ENCODE measurements at regions not wholly inside any gene's neighbourhood (a gene's known extent, or its start where the extent isn't known, plus 50 kb on each side); places are given as distances from the start of the nearest gene placed in this dataset.
A peak's percentile ranks its signal among the peaks of the same experiment; 100 is the strongest.

- DNase-seq = peak; percentile 58
- Histone ChIP-seq H3K9ac (ENCODE audit: low read length) (no peak overlapping the region), H3K9me3 (ENCODE audit: control extremely low read depth in 1 of 3, control insufficient read depth in 2 of 3, insufficient read depth in 1 of 3, low read length in 2 of 3) (no peaks in the 10 kb centered on the region), H4K20me1 (ENCODE audit: control insufficient read depth, insufficient read depth, low read length, poor library complexity, severe bottlenecking) (no peaks in the 10 kb centered on the region), H3K79me2 (ENCODE audit: control insufficient read depth, insufficient read depth, low read length) (no peaks in the 10 kb centered on the region), H3K4me1 (ENCODE audit: control insufficient read depth in 2 of 2, insufficient read depth in 2 of 2, low read length in 2 of 2) (peaks cover 12 to 17% of the 10 kb centered on the region in 2 donors), H3K36me3 (replicated peaks in 1 of 2; ENCODE audit: control extremely low read depth in 1 of 2, control insufficient read depth in 1 of 2, extremely low read depth in 1 of 2, insufficient read depth in 2 of 2, low read length in 1 of 2) (no peaks in the 10 kb centered on the region), H3K27ac (ENCODE audit: low read length in 2 of 2) (no peak overlapping the region), H3K27me3 (replicated peaks in 1 of 4; ENCODE audit: control extremely low read depth in 1 of 4, control insufficient read depth in 3 of 4, insufficient read depth in 4 of 4, low read length in 3 of 4) (no peaks in the 10 kb centered on the region), H2AFZ (ENCODE audit: insufficient read depth, low read depth, low read length, poor library complexity, severe bottlenecking) (no peak overlapping the region), H3K4me2 (replicated peaks; ENCODE audit: low read depth, low read length, poor library complexity, severe bottlenecking) (peak overlapping the region; percentile 43), H3K4me3 (ENCODE audit: control extremely low read depth in 1 of 5, extremely low read depth in 1 of 5, insufficient read depth in 1 of 5, low read depth in 2 of 5, low read length in 4 of 5) (no peak overlapping the region)
- intact Hi-C loops (cut with micrococcal nuclease) = loop anchor here (5.0 kb wide), 1 partner anchor 341 kb away; no protein-coding TSS in a partner anchor
- ChIA-PET CTCF (interaction anchor here (0.8 to 2.0 kb wide), 4 partner anchors 14 to 149 kb away, joined by 3 to 9 read pairs (median 4); no protein-coding TSS in a partner anchor), POLR2A (interaction anchor here (0.6 kb wide), 1 partner anchor 29 kb away, joined by 3 read pairs; no protein-coding TSS in a partner anchor)
- H3K27me3 Mint-ChIP-seq = no peaks in the 10 kb centered on the region
- no peak for TF ChIP-seq EZH2 (IDR thresholded peaks at IDR 0.05; ENCODE audit: borderline replicate concordance, insufficient read depth, low read depth, low read length, poor library complexity, severe bottlenecking)
- TF ChIP-seq, protein P1, sequence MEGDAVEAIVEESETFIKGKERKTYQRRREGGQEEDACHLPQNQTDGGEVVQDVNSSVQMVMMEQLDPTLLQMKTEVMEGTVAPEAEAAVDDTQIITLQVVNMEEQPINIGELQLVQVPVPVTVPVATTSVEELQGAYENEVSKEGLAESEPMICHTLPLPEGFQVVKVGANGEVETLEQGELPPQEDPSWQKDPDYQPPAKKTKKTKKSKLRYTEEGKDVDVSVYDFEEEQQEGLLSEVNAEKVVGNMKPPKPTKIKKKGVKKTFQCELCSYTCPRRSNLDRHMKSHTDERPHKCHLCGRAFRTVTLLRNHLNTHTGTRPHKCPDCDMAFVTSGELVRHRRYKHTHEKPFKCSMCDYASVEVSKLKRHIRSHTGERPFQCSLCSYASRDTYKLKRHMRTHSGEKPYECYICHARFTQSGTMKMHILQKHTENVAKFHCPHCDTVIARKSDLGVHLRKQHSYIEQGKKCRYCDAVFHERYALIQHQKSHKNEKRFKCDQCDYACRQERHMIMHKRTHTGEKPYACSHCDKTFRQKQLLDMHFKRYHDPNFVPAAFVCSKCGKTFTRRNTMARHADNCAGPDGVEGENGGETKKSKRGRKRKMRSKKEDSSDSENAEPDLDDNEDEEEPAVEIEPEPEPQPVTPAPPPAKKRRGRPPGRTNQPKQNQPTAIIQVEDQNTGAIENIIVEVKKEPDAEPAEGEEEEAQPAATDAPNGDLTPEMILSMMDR (IDR thresholded peaks at IDR 0.05) = peak; percentile 62
- WGBS (ENCODE audit: insufficient coverage) = 65% methylated on average over 3 of the region's 12 CpGs
- H3K9me3 Mint-ChIP-seq (ENCODE audit: insufficient read depth) = no peaks in the 10 kb centered on the region
- ATAC-seq (ENCODE audit: low read depth) = peak; percentile 72
- peak overlapping the region; percentile 23 for H3K4me3 Mint-ChIP-seq
- peaks cover 20% of the 10 kb centered on the region for H3K4me1 Mint-ChIP-seq
- H3K27ac Mint-ChIP-seq = peak overlapping the region; percentile 6
These were observed 151.7 kb upstream of the TBL1X start for GRCh38 chrX:9312922-9313867.

DNA sequence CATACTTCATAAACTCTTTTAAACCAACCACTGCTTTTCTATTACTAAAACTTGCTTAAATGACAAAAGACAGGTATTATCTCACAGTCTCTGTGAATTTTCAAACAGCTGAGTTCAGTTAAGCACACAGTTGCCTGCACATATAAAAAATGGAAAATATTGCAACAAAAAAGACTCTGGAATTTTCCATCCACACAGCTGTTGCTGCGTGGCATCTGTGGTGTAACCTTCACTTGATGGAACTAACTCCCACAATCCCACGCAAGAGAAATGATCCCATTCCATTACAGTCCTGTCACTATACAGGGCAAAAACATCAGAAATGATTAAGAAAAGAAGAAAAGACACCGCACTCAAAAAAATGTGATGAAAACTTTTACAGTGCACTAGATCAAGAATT lies 149.8 kb upstream of the TBL1X start:
- CTCF ChIA-PET = no interaction called here
- no peaks in the 10 kb centered on the region for H3K27me3 Mint-ChIP-seq
- peaks cover 25% of the 10 kb centered on the region for H3K4me1 Mint-ChIP-seq

More for the DNA sequence above, 149.8 kb upstream of the TBL1X start:
- Histone ChIP-seq H3K36me3 (replicated peaks in 1 of 2; ENCODE audit: control extremely low read depth in 1 of 2, control insufficient read depth in 1 of 2, extremely low read depth in 1 of 2, insufficient read depth in 2 of 2, low read length in 1 of 2) (no peaks in the 10 kb centered on the region), H3K4me3 (ENCODE audit: control extremely low read depth in 1 of 5, extremely low read depth in 1 of 5, insufficient read depth in 1 of 5, low read depth in 2 of 5, low read length in 4 of 5) (no peak overlapping the region), H2AFZ (ENCODE audit: insufficient read depth, low read depth, low read length, poor library complexity, severe bottlenecking) (no peak overlapping the region), H3K9me3 (ENCODE audit: control extremely low read depth in 1 of 3, control insufficient read depth in 2 of 3, insufficient read depth in 1 of 3, low read length in 2 of 3) (no peaks in the 10 kb centered on the region), H3K9ac (ENCODE audit: low read length) (no peak overlapping the region), H3K4me2 (replicated peaks; ENCODE audit: low read depth, low read length, poor library complexity, severe bottlenecking) (no peak overlapping the region), H3K27me3 (replicated peaks in 1 of 4; ENCODE audit: control extremely low read depth in 1 of 4, control insufficient read depth in 3 of 4, insufficient read depth in 4 of 4, low read length in 3 of 4) (no peaks in the 10 kb centered on the region), H3K4me1 (ENCODE audit: control insufficient read depth in 2 of 2, insufficient read depth in 2 of 2, low read length in 2 of 2) (peaks cover 17 to 20% of the 10 kb centered on the region in 2 donors), H3K79me2 (ENCODE audit: control insufficient read depth, insufficient read depth, low read length) (no peaks in the 10 kb centered on the region), H3K27ac (ENCODE audit: low read length in 2 of 2) (no peak overlapping the region), H4K20me1 (ENCODE audit: control insufficient read depth, insufficient read depth, low read length, poor library complexity, severe bottlenecking) (no peaks in the 10 kb centered on the region)
- no peak for DNase-seq
- ATAC-seq (ENCODE audit: low read depth) = no peak
- WGBS (ENCODE audit: insufficient coverage) = no CpG with 5 or more reads among the region's 3 CpGs
- no peaks in the 10 kb centered on the region for H3K9me3 Mint-ChIP-seq (ENCODE audit: insufficient read depth)
- TF ChIP-seq, protein P1 (IDR thresholded peaks at IDR 0.05) = no peak
- no peak for TF ChIP-seq EZH2 (IDR thresholded peaks at IDR 0.05; ENCODE audit: borderline replicate concordance, insufficient read depth, low read depth, low read length, poor library complexity, severe bottlenecking)
- no peak overlapping the region for H3K27ac Mint-ChIP-seq
- intact Hi-C loops (cut with micrococcal nuclease) = no loop called here
- POLR2A ChIA-PET = no interaction called here
- no peak overlapping the region for H3K4me3 Mint-ChIP-seq

Data from B cell (primary cell).